HepG2 (cell line): ENCODE measurements at regions not wholly inside any gene's neighbourhood (a gene's known extent, or its start where the extent isn't known, plus 50 kb on each side); places are given as distances from the start of the nearest gene placed in this dataset.

ENCODE experiments used
- ATAC-seq: fragments of 200-7000 bp; cut with Tn5 transposase; 3 replicates; pipeline ENCODE4 v1.9.1; 2020; ENCODE audit warnings: mild to moderate bottlenecking, moderate library complexity
- BruUV-seq: library from RNA; stranded (reverse); fragments of 400-500 nt; replicated peaks from 2 replicates; lab custom pipeline; 2021; lab: Mats Ljungman, UMichigan
- CTCF ChIA-PET: fragments of 300-600 bp; formaldehyde crosslinking; extraction: SDS; loops from one replicate; lab custom pipeline; 2021; ENCODE audit warnings: low total read pairs, inconsistent platforms, low intra/inter-chr PET ratio; lab: Yijun Ruan, JAX
- POLR2A ChIA-PET: fragments of 350-600 bp; sonication (Branson Sonifier 250); formaldehyde crosslinking; loops from one replicate; lab custom pipeline; 2020; ENCODE audit warnings: antibody characterized with exemption, inconsistent platforms; lab: Yijun Ruan, JAX
- DNase-seq: peaks from one replicate; pipeline ENCODE4 v3.0.0-alpha.2; 2015; ENCODE audit warnings: low spot score
- FAIRE-seq: peaks from 3 replicates; lab custom pipeline; 2011; peaks lifted over from hg19 to GRCh38; lab: Jason Lieb, UNC
- H2AFZ ChIP-seq: one replicate; pipeline ENCODE4 v1.6.1; 2011; ENCODE audit warnings: low read length, inconsistent platforms
- H3K27ac ChIP-seq: fragments of 300-600 bp; 3 replicates; pipeline ENCODE4 v1.8.0; 2011; ENCODE audit warnings: mixed run types, mild to moderate bottlenecking, mixed read lengths, low read length, inconsistent platforms; ENCODE audit not compliant: insufficient read depth; ENCODE audit errors: extremely low read length
- H3K27me3 ChIP-seq, 2 experiments: fragments of 200-600 bp in 1 of 2; 2 replicates in 1 of 2; 3 replicates in 1 of 2; pipeline versions ENCODE4 v1.6.0 to v1.8.0; 2011; ENCODE audit warnings: low read length in 2 of 2, mild to moderate bottlenecking in 2 of 2, moderate library complexity in 2 of 2, inconsistent platforms in 1 of 2; ENCODE audit not compliant: insufficient read depth in 2 of 2, control insufficient read depth in 1 of 2
- H3K36me3 ChIP-seq, 2 experiments: fragments of 200-600 bp in 1 of 2; replicated peaks in 1 of 2; 2 replicates in 1 of 2; 3 replicates in 1 of 2; pipeline versions ENCODE4 v1.5.1 to v1.8.0; 2011; ENCODE audit warnings: low read length in 2 of 2, inconsistent platforms in 1 of 2; ENCODE audit not compliant: insufficient read depth in 2 of 2, control insufficient read depth in 1 of 2
- H3K4me1 ChIP-seq: 2 replicates; pipeline ENCODE4 v1.5.1; 2012; ENCODE audit warnings: low read length, inconsistent platforms; ENCODE audit not compliant: insufficient read depth
- H3K4me2 ChIP-seq: 2 replicates; pipeline ENCODE4 v1.6.0; 2011; ENCODE audit warnings: low read depth, low read length, inconsistent platforms
- H3K4me3 ChIP-seq, 3 experiments: fragments of 200-600 bp in 1 of 3; sonication (generic), shearing (Covaris generic) in 1 of 3; replicated peaks in 1 of 3; 2 replicates each; pipeline ENCODE4 v1.5.1; 2011 to 2016; ENCODE audit warnings: low read length in 3 of 3, inconsistent platforms in 2 of 3, low read depth in 2 of 3, mild to moderate bottlenecking in 2 of 3, control low read depth in 1 of 3, mixed read lengths in 1 of 3; ENCODE audit not compliant: insufficient read depth in 1 of 3
- H3K79me2 ChIP-seq: one replicate; pipeline ENCODE4 v1.6.1; 2011; ENCODE audit warnings: low read length, inconsistent platforms; ENCODE audit not compliant: insufficient read depth
- H3K9ac ChIP-seq: 2 replicates; pipeline ENCODE4 v1.6.0; 2011; ENCODE audit warnings: mild to moderate bottlenecking, low read depth, low read length, inconsistent platforms; ENCODE audit not compliant: insufficient read depth
- H3K9me3 ChIP-seq: 2 replicates; pipeline ENCODE4 v1.5.1; 2012; ENCODE audit warnings: mild to moderate bottlenecking, low read length
- H4K20me1 ChIP-seq: 2 replicates; pipeline ENCODE4 v1.6.0; 2011; ENCODE audit warnings: inconsistent platforms, mild to moderate bottlenecking, low read length, moderate library complexity; ENCODE audit not compliant: insufficient read depth
- GZF1 ChIP-seq: sonication (generic); formaldehyde crosslinking; IDR thresholded peaks from 2 replicates; pipeline ENCODE4 v1.5.1; 2020; ENCODE audit warnings: mild to moderate bottlenecking, missing genetic modification reagents
- NCOA1 ChIP-seq: sonication (generic); formaldehyde crosslinking; IDR thresholded peaks from 2 replicates; pipeline ENCODE4 v1.9.0; 2021; ENCODE audit warnings: missing genetic modification reagents
- SNAPC2 ChIP-seq: sonication (generic); formaldehyde crosslinking; IDR thresholded peaks from 2 replicates; pipeline ENCODE4 v1.8.1; 2022; ENCODE audit warnings: mild to moderate bottlenecking, missing genetic modification reagents
- STAG1 ChIP-seq: sonication (generic); formaldehyde crosslinking; IDR thresholded peaks from 2 replicates; pipeline ENCODE4 v1.4.0; 2020; ENCODE audit warnings: missing genetic modification reagents
- ZNF33B ChIP-seq: sonication (generic); formaldehyde crosslinking; IDR thresholded peaks from 2 replicates; pipeline ENCODE4 v1.5.1; 2020; ENCODE audit warnings: mild to moderate bottlenecking, missing genetic modification reagents
- ZNF619 ChIP-seq: sonication (generic); formaldehyde crosslinking; IDR thresholded peaks from 2 replicates; pipeline ENCODE4 v1.4.0; 2020; ENCODE audit warnings: mild to moderate bottlenecking, missing genetic modification reagents
- ZNF768 ChIP-seq: sonication (generic); formaldehyde crosslinking; IDR thresholded peaks from 2 replicates; pipeline ENCODE4 v1.4.0; 2020; ENCODE audit warnings: missing genetic modification reagents
- WGBS: methylation state at CpG from one replicate; pipeline ENCODE4 v1.1.6; 2017; ENCODE audit warnings: low lambda C conversion rate; 5-methylcytosine and 5-hydroxymethylcytosine counted together
- in situ Hi-C: cut with HindIII; loops from 2 replicates; pipeline ENCODE4 v1.10.0; 2017; ENCODE audit warnings: low pct_unique_long_range_greater_than_20kb; ENCODE audit not compliant: extremely low pct_ligation_motif_present
- intact Hi-C: fragments of 100-400 bp; cut with micrococcal nuclease; formaldehyde crosslinking; loops from one replicate; pipeline ENCODE4 v1.10.0; 2022; ENCODE audit not compliant: unreplicated experiment
- TF ChIP-seq, protein P1 (sequence below): sonication (generic); formaldehyde crosslinking; IDR thresholded peaks from 2 replicates; pipeline ENCODE4 v1.5.0; 2020; ENCODE audit warnings: missing genetic modification reagents

DNA sequence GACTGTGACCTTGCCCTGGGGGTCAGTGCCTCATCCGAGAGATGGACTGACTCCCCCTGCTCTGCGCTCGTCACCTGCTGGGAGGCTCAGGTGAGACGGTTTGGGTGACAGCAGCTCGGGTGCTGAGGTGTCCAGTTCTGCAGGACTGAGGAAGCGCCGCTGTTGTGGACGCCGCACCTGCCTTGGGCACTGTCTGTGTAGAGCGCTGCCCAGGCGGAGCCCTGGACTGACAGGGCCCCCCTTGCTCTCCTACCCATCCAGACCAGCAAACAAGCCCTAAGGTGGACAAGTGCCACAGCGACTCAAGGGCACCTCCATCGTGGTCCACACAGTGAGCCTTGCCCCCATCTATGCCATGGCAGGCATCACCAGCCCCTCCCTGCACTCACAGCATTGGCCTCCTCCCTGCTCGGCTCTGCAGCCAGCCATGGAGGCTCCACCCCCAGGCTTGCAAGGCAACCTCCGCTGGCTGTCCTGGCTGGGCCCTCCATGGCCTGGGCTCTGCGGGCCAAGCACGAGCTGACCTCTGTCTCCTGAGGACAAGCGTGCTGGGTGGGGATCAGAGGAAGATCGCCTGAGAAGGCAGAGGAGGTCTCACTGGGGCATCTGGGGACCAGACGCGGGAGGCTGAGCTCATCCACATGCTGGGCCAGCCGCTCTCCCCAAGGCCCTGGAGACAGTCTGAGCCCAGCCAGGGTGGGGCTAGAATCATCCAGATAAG is 87.1 kb upstream of the COL5A1 start:
- Histone ChIP-seq H3K4me2 (no peak overlapping the region), H3K9ac (no peak overlapping the region)
- TF ChIP-seq SNAPC2 (CRISPR knock-in tag), result no peak
- no peak for TF ChIP-seq STAG1 (CRISPR knock-in tag)
- TF ChIP-seq ZNF33B, result no peak
- no peak for TF ChIP-seq GZF1 (CRISPR knock-in tag)
- no peak for TF ChIP-seq ZNF619
- TF ChIP-seq, protein P1, sequence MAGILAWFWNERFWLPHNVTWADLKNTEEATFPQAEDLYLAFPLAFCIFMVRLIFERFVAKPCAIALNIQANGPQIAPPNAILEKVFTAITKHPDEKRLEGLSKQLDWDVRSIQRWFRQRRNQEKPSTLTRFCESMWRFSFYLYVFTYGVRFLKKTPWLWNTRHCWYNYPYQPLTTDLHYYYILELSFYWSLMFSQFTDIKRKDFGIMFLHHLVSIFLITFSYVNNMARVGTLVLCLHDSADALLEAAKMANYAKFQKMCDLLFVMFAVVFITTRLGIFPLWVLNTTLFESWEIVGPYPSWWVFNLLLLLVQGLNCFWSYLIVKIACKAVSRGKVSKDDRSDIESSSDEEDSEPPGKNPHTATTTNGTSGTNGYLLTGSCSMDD (CRISPR knock-in tag), result no peak
- TF ChIP-seq, all 625 proteins: peak for 0
- peaks cover 5 to 72% of the 10 kb centered on the region in 2 experiments; a peak in 4 of 5 replicates for H3K27me3 ChIP-seq
- no peak overlapping the region for H2AFZ ChIP-seq
- H3K27ac ChIP-seq, result no peak overlapping the region
- no peaks in the 10 kb centered on the region for H3K79me2 ChIP-seq
- FAIRE-seq (no peak), DNase-seq (no peak), ATAC-seq (no peak)
- CTCF ChIA-PET, result no interaction called here
- H3K9me3 ChIP-seq, result no peaks in the 10 kb centered on the region
- BruUV-seq, result no TSS peak
- intact Hi-C loops (no loop called here), in situ Hi-C loops (no loop called here)
- H3K36me3 ChIP-seq, result no peaks in the 10 kb centered on the region
- H3K4me1 ChIP-seq, result no peaks in the 10 kb centered on the region
- H4K20me1 ChIP-seq, result no peaks in the 10 kb centered on the region
- 80% methylated on average over 2 of the region's 22 CpGs for WGBS
- no peak overlapping the region for H3K4me3 ChIP-seq
- POLR2A ChIA-PET, result no interaction called here

- no peak for DNase-seq
- ChIA-PET CTCF (no interaction called here), POLR2A (no interaction called here)
- whole genome bisulfite sequencing, result 3% methylated on average over 7 of the region's 9 CpGs
- peak; percentile 95 for TF ChIP-seq ZNF768 (CRISPR knock-in tag)
- no peak for TF ChIP-seq NCOA1 (CRISPR knock-in tag)
- H3K4me1 ChIP-seq, result no peaks in the 10 kb centered on the region
- no TSS peak for BruUV-seq
- H4K20me1 ChIP-seq, result no peaks in the 10 kb centered on the region
- H3K36me3 ChIP-seq, result no peaks in the 10 kb centered on the region
- intact Hi-C loops, result no loop called here
- H3K27ac ChIP-seq, result no peak overlapping the region
- ATAC-seq, result no peak
- in situ Hi-C loops, result no loop called here
- no peak overlapping the region for H3K4me2 ChIP-seq
- no peaks in the 10 kb centered on the region for H3K9me3 ChIP-seq
- no peak overlapping the region for H3K4me3 ChIP-seq
- no peak overlapping the region for H3K9ac ChIP-seq
- peaks cover 6 to 77% of the 10 kb centered on the region in 2 experiments; a peak in 4 of 5 replicates for H3K27me3 ChIP-seq
- H3K79me2 ChIP-seq, result no peaks in the 10 kb centered on the region
- H2AFZ ChIP-seq, result no peak overlapping the region
- no peak for FAIRE-seq
These were observed 86.4 kb upstream of the COL5A1 start for GRCh38 chr9:134555094-134555650.
